Glutamatergic neuron (in vitro differentiated cells): ENCODE measurements at regions not wholly inside any gene's neighbourhood (a gene's known extent, or its start where the extent isn't known, plus 50 kb on each side); places are given as distances from the start of the nearest gene placed in this dataset.

Experiments used
- DNase-seq: peaks from one replicate; pipeline ENCODE4 v3.0.0; 2022
- H3K27ac Mint-ChIP-seq: one replicate; pipeline ENCODE4 v1.8.0; 2020; ENCODE audit warnings: mild to moderate bottlenecking, mixed read lengths, inconsistent platforms; ENCODE audit not compliant: unreplicated experiment
- H3K27me3 Mint-ChIP-seq: one replicate; pipeline ENCODE4 v1.8.0; 2020; ENCODE audit warnings: mild to moderate bottlenecking, moderate library complexity, mixed read lengths, inconsistent platforms; ENCODE audit not compliant: unreplicated experiment
- H3K36me3 Mint-ChIP-seq: one replicate; pipeline ENCODE4 v1.8.0; 2020; ENCODE audit warnings: mild to moderate bottlenecking, mixed read lengths, inconsistent platforms; ENCODE audit not compliant: unreplicated experiment
- H3K4me1 Mint-ChIP-seq: one replicate; pipeline ENCODE4 v1.8.0; 2020; ENCODE audit warnings: mild to moderate bottlenecking, low read depth, mixed read lengths, inconsistent platforms; ENCODE audit not compliant: unreplicated experiment
- H3K4me3 Mint-ChIP-seq: one replicate; pipeline ENCODE4 v1.8.0; 2020; ENCODE audit warnings: mild to moderate bottlenecking, mixed read lengths, inconsistent platforms; ENCODE audit not compliant: unreplicated experiment
- H3K9me3 Mint-ChIP-seq: one replicate; pipeline ENCODE4 v1.8.0; 2020; ENCODE audit warnings: mild to moderate bottlenecking, moderate library complexity, mixed read lengths, inconsistent platforms; ENCODE audit not compliant: unreplicated experiment
- TF ChIP-seq, protein P1 (sequence below): fragments of 200-600 bp; sonication (generic); IDR thresholded peaks from one replicate; pipeline ENCODE4 v1.5.0; 2021; ENCODE audit not compliant: partially characterized antibody, unreplicated experiment

DNA sequence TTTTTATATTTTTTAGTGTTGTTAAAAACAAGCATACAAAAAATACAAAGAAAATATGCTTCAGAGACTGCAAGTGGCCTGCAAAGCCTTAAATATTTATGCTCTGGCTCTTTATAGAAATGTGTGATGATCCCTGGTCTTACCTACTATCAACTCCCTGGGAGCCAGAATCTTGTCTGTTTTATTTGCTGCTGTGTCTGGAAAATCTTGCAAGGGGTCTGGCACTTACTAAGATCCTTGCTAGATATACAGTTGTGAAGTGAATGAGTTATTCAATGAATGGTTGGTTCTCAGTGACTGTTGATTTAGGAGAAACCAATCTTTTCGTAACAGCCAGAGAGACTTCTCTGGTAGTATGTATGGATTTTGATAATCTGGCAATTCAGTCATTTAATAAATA lies 521.0 kb upstream of the CFAP20DC start:
- no peak for DNase-seq
- Mint-ChIP-seq H3K27me3 (no peaks in the 10 kb centered on the region), H3K4me1 (peaks cover 2% of the 10 kb centered on the region), H3K4me3 (no peak overlapping the region), H3K9me3 (no peaks in the 10 kb centered on the region), H3K27ac (no peak overlapping the region), H3K36me3 (no peaks in the 10 kb centered on the region)
- TF ChIP-seq, protein P1, sequence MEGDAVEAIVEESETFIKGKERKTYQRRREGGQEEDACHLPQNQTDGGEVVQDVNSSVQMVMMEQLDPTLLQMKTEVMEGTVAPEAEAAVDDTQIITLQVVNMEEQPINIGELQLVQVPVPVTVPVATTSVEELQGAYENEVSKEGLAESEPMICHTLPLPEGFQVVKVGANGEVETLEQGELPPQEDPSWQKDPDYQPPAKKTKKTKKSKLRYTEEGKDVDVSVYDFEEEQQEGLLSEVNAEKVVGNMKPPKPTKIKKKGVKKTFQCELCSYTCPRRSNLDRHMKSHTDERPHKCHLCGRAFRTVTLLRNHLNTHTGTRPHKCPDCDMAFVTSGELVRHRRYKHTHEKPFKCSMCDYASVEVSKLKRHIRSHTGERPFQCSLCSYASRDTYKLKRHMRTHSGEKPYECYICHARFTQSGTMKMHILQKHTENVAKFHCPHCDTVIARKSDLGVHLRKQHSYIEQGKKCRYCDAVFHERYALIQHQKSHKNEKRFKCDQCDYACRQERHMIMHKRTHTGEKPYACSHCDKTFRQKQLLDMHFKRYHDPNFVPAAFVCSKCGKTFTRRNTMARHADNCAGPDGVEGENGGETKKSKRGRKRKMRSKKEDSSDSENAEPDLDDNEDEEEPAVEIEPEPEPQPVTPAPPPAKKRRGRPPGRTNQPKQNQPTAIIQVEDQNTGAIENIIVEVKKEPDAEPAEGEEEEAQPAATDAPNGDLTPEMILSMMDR = no peak

DNA sequence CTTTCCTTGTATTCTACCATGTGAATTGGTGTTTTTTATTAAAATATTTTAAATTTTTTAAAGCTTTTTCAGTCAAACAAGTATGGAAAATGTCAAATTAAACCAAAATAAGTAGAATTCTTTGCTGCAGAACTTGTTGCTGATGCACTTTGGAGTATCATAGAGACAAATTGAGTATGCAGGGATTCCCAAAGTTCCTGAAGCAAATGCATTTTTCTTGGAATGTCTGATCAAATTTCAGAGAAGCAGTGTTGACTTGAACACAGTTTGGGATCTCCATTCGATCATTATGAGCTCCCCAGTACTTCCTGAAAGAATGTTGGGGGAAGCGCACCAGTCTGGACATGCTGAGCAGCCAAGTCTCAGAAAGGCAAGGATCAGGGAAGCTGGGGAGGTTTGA lies 517.8 kb upstream of the CFAP20DC start:
- H3K4me1 Mint-ChIP-seq = peaks cover 16% of the 10 kb centered on the region

DNA sequence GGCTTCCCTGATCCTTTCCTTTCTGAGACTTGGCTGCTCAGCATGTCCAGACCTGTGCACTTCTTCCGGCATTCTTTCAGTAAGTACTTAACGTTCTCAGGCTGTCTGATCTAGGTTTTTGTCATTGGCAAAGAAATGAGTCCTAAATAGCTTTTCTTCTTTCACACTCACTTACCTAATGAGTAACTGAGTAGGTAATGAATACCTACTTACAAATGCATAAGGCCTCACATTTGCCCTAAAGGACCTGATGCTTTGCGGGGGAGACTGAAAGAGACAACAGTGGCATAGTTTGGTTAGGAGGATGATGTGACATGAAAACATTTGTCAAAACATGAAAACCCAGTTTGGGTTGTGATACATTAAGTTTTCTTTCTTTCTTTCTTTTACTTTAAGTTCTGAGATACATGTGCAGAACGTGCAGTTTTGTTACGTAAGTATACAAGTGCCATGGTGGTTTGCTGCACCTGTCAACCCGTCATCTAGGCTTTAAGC lies 516.7 kb upstream of the CFAP20DC start:
- TF ChIP-seq, protein P1 = no peak
- no peaks in the 10 kb centered on the region for H3K27me3 Mint-ChIP-seq
- no peak for DNase-seq
- H3K4me3 Mint-ChIP-seq = peak overlapping the region; percentile 1
- peaks cover 12% of the 10 kb centered on the region for H3K36me3 Mint-ChIP-seq
- H3K27ac Mint-ChIP-seq = no peak overlapping the region
- no peaks in the 10 kb centered on the region for H3K9me3 Mint-ChIP-seq
- peaks cover 16% of the 10 kb centered on the region for H3K4me1 Mint-ChIP-seq

More for the DNA sequence above, 517.8 kb upstream of the CFAP20DC start:
- no peaks in the 10 kb centered on the region for H3K9me3 Mint-ChIP-seq
- H3K27ac Mint-ChIP-seq = no peak overlapping the region
- peaks cover 11% of the 10 kb centered on the region for H3K36me3 Mint-ChIP-seq
- DNase-seq = no peak
- no peaks in the 10 kb centered on the region for H3K27me3 Mint-ChIP-seq
- no peak overlapping the region for H3K4me3 Mint-ChIP-seq
- TF ChIP-seq, protein P1 = no peak

DNA sequence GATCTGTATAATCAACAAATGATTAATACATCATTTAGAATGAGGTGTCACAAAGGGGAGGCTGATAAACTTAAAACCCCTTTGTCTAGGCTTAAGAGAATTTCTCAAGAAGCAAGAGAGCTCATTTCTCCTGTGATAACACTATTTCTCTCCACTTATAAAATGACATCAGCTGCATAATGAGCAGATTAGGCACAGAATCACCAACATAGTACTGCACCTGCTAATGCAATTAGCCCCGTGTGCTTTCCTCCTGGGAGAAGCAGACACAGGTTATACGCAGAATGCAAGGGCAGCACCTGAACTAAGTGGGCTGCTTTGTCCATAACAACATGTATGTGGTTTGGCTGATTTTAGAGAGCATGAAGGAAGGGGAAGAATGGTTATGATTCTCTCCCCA lies 515.3 kb upstream of the CFAP20DC start:
- H3K27me3 Mint-ChIP-seq = no peaks in the 10 kb centered on the region
- H3K4me1 Mint-ChIP-seq = peaks cover 16% of the 10 kb centered on the region
- H3K27ac Mint-ChIP-seq = no peak overlapping the region
- no peak overlapping the region for H3K4me3 Mint-ChIP-seq
- TF ChIP-seq, protein P1 = no peak
- H3K9me3 Mint-ChIP-seq = no peaks in the 10 kb centered on the region
- no peak for DNase-seq
- H3K36me3 Mint-ChIP-seq = peaks cover 12% of the 10 kb centered on the region

DNA sequence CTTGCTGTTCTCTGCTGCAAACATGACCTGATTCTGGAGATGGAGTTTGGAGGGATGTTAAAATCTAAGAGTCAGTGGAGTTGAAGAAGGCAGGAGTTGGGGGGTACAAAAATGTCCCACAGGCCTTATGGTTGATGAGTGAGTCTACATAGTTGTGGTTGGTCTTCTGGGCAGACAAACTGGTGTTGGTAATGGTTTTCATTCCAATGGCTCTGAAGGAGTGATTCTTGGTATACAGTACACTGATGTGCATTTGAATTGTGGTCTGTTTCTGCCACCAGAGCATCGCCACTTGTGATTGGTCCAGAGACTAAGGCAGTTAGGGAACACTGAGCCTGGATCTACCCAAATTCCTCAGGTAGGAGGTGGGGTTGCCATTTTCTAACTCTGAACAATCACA lies 514.1 kb upstream of the CFAP20DC start:
- Mint-ChIP-seq H3K4me1 (peaks cover 20% of the 10 kb centered on the region), H3K9me3 (no peaks in the 10 kb centered on the region), H3K27ac (no peak overlapping the region), H3K36me3 (peaks cover 12% of the 10 kb centered on the region), H3K27me3 (no peaks in the 10 kb centered on the region), H3K4me3 (no peak overlapping the region)
- no peak for DNase-seq
- TF ChIP-seq, protein P1 = no peak
